Medulla oblongata (tissue), 1 donor: ENCODE measurements at regions not wholly inside any gene's neighbourhood (a gene's known extent, or its start where the extent isn't known, plus 50 kb on each side); places are given as distances from the start of the nearest gene placed in this dataset.

Experiments used
- DNase-seq: peaks from one replicate; pipeline ENCODE4 v3.0.0-alpha.2; 2015; ENCODE audit errors: extremely low spot score

GRCh38 chr2:54360055-54360792 is 95.9 kb upstream of the SPTBN1 start:
- DNase-seq: peak; percentile 58

GRCh38 chr2:54364409-54364808 is 91.7 kb upstream of the SPTBN1 start:
- DNase-seq: no peak

DNA sequence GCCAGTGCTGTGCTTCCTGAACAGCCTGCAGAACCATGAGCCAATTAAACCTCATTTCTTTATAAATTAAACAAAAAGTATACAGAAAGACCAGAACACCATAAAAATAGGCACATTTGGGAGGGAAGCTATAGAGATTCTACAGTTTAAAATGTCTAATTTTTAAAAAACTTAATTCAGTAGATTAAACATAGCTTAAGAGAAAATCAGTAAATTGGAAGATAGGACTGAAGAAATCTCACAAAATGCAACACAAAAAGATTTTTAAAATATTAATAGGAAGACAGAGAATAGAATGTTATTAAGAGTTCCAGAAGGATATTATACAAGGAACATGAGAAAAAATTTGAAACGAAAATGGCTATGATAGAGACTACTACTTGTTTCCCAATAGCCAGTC is 90.5 kb upstream of the SPTBN1 start:
- no peak for DNase-seq

- DNase-seq: no peak
Observed at GRCh38 chr2:54366487-54367280, 89.4 kb upstream of the SPTBN1 start.

DNA sequence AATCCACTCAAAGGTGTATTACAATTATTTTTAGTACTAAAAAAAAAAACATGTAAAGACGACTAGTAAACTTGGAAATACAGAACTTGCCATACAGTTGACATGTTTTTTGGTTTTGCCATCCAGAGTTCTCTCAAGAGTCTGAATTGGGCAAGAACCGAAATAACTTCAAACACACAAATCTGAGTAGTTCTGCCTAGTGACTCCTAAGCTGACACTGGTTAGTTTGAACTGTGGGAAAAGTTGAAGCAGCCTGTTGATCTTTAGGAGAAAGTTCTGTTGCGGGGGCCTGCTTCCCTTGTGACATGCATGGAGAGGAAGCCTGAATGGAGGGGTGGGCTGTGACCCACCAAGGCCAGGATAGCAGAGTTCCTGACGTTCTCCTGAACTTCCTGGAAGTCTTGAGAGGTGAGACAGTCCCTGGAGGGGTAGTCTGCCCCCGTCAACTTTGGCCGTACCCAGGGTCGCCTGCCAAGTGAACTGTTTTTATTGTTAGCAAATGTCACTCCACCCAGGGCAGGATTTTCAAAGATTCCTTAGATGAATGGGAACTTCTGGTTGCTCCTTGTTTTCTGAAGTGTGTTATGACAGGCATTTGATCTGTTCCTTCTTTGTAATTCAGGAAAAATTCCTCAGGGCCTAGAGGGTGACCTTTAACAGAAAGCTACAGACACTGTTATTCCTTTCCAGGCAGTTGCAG is 85.6 kb upstream of the SPTBN1 start:
- no peak for DNase-seq

- DNase-seq: no peak
Observed at GRCh38 chr2:54371460-54372065, 84.6 kb upstream of the SPTBN1 start.

DNA sequence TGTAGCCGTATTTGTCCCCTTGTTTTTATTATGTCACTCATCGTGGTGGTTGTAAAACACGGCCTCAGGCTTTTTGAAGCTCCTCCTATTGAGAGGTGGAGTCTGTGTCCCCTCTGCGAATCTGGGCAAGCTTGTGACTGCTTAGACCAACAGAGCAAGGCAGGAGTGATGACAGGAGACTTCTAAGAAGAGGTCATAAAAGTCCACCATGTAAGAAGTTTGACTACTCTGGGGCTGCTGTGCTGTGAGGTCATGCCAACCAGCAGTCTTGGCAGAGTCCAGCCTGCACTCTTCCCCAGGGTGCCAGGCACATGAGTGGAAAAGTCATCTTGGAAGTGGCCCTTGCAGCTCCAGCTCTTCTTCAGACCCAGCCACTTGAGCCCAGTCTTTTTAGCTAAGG is 83.8 kb upstream of the SPTBN1 start:
- DNase-seq: no peak

DNA sequence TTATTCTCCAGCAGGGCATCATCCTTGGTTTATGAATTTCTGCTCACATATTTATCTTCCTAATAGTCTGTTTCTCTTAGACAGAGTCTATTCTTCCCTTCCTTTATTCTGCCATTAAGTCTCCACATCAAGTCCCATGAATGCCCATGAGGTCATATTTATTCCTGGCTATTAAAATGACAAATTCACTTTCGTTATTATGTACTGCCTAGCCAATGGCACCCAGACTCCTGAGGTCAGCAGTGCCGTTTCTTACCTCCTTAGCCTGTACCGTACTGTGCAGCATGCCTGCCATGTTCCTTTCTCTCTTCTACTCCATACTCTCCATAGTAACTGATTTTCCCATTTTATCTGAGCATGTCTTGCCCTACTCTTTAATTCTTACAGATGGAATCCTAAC is 82.3 kb upstream of the SPTBN1 start:
- no peak for DNase-seq

GRCh38 chr2:54374591-54375364 is 81.3 kb upstream of the SPTBN1 start:
- no peak for DNase-seq

DNA sequence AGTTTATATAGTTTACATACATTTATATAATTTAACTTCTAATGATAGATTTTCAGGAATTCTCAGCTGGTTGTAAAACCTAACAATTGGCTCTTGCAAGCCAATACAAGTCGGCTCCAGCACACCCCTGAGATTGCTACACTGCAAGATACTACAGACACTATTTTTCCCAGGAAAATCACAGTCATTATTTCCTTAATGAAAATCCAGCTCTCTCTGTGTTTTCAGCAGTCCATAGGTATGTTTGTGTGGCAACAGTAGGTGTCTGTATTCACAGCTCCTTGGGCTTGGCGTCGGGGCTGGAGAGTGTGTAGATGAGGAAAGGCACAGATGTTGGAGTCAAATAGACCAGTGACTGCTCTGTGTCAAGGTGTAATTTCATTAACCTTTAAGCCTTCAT is 78.7 kb upstream of the SPTBN1 start:
- DNase-seq: no peak

GRCh38 chr2:54377901-54378493 is 78.1 kb upstream of the SPTBN1 start:
- DNase-seq: no peak

- DNase-seq: no peak
Observed at GRCh38 chr2:54380670-54381069, 75.5 kb upstream of the SPTBN1 start.

GRCh38 chr2:54381293-54381692 is 74.8 kb upstream of the SPTBN1 start:
- no peak for DNase-seq

DNA sequence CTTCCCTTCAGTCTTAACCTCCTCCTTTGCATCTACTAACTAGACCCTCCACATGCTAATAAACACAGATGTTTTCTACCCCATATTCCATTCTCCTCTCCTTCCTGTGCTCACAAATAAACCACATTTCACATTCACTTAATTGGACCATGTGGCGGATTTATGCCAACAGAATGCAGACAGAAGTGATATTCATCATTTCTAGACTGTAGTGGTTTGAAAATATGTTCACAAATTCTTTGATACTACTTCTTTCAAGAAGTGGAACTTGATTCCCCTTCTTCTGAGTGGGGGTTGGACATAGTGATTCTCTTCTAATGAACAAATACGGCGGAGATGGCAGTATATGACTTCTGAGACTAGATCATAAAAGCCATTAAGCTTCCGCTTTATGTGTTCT is 73.5 kb upstream of the SPTBN1 start:
- DNase-seq: no peak

DNA sequence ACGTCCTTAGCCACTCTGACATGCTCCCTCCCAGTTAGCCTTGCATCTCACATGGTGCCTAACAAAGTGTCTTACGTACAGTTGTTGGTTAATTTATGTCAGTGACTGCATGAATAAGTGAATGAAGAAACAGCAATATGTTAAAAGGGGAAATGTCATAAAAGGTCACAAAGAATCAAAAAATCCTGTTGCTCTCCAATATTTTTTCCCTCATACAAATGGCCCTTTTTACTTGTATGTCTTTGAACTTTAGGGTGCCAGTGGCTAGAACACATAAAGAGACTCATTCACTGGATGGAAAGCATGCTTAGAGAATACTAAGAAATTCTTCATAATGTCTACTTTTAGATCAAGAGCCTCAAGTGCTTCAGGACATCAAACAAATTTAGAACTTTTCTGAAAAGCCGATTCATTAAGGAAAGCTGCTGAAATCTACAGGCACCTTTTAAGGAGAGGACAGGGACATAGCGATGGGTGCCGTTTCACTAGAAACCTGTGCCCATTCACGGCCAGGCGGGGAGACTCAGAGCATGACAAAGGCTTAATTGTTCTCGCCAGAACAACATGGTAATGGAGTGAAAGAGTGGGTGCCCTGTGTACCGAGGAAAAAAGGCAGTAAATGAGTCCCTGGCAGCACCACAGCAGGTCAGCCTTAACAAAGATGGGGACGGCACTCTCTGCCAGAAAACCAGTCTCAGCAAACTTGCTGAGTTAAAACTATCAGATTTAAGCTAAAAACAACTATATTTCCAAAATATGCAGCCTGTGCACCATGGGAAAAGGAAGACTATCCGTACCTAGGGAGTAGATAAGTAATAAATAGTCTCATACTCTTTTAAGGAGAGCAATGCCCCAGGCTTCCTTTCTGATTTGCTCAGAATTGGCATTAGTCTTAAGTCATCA is 71.6 kb upstream of the SPTBN1 start:
- peak; percentile 94 for DNase-seq

DNA sequence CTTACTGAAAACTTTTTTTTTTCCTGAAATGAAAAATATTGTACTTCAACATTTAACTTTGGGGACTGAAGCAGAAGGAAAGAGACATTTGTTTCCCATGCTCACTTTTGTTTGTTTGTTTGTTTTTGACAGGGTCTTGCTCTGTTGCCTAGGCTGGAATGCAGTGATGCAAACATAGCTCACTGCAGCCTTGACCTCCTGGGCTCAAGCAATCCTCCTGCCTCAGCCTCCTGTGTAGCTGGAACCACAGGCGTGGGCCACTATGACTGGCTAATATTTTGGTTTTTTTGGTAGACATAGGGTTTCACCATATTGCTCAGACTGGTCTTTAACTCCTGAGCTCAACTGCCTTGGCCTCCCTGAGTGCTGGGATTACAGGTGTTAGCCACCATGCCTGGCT is 70.9 kb upstream of the SPTBN1 start:
- DNase-seq: no peak

DNA sequence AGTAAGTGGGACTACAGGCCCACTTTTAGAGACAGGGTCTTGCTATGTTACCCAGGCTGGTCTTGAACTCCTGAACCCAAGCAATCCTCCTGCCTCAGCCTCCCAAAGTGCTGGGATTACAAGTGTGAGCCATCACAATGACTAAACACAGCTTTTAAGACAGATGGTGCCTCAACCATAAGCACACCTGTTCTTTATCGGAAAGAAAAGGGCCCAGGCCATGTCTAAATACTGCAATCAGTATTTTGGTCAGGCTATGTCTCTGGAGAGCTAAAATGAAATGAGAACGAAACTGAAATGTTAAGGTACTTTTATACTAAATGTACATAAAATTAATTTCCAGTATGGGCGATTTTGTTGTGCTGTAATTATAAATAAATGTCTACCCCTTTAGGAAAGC is 69.5 kb upstream of the SPTBN1 start:
- no peak for DNase-seq

- no peak for DNase-seq
Observed at GRCh38 chr2:54387059-54387991, 68.8 kb upstream of the SPTBN1 start.

DNA sequence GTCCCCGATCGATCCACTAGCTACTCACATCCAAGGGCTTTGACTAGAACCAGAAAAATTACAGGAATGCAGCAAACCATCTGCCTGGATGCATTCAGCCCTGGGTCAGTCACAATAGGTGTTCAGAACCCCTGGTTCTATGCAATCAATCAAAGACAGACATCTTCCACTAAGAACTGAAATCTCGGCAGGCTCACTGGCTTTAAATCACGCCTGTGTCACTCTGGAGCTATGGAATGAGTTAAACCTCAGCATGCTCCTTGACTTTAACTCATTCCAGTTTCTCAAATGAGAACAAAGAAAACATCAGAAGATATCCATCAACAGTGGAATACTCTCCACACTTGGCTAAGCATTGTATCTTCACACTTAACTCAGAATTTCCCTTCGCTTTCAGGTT is 68.1 kb upstream of the SPTBN1 start:
- no peak for DNase-seq
